DND-41 (cell line): ENCODE measurements at regions not wholly inside any gene's neighbourhood (a gene's known extent, or its start where the extent isn't known, plus 50 kb on each side); places are given as distances from the start of the nearest gene placed in this dataset.

Experiments
- EZH2 ChIP-seq: IDR thresholded peaks from 3 replicates; pipeline ENCODE4 v1.6.1; 2012; ENCODE audit warnings: borderline replicate concordance, low read depth, mild to moderate bottlenecking, moderate library complexity, low read length, inconsistent platforms; ENCODE audit not compliant: severe bottlenecking
- TF ChIP-seq, protein P1 (sequence below): IDR thresholded peaks from 2 replicates; pipeline ENCODE4 v1.5.1; 2012; ENCODE audit warnings: borderline replicate concordance, low read length, moderate library complexity, mild to moderate bottlenecking; ENCODE audit not compliant: poor library complexity, severe bottlenecking; ENCODE audit errors: extremely low read depth

DNA sequence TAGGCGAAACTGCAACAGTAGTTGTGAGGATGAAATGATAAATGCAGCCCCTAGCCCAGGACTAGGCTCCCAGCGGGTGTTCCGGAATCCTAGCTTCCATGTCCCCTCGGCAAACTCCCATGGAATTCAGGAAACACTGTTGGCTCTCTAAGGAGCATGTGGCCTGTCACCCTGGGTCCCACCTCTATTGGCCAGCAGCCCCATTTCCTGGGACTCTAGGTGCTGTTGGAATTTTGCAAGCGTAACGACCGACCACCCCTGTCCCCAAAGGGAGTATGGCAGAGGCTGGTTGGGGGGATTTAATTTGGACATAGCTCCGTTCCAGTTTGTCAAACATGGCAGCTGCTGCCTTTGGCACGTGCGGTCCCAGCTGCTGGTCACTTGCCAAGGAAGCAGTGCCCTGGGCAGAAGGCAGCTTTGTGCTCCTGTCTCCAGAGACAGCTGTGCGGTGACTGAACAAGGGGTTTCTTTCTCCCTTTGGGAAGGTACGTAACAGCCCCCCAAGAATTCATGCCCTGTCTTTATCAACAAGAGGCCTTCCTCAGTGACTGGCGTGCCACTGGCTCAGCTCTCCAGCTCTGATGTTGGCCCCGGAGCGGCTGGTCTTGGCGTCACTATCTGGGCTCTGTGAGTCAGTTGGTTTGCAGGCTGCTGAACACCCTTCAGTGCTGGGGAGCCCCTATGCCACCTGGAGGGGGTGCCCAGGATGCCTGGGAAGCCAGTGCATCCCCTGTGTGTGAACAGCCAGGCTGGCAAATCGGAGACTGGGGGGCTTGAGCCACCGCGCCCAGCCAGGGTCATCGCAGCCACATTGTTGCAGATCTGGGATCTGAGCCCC, 235.2 kb upstream of the TNRC6C start:
- TF ChIP-seq, protein P1, sequence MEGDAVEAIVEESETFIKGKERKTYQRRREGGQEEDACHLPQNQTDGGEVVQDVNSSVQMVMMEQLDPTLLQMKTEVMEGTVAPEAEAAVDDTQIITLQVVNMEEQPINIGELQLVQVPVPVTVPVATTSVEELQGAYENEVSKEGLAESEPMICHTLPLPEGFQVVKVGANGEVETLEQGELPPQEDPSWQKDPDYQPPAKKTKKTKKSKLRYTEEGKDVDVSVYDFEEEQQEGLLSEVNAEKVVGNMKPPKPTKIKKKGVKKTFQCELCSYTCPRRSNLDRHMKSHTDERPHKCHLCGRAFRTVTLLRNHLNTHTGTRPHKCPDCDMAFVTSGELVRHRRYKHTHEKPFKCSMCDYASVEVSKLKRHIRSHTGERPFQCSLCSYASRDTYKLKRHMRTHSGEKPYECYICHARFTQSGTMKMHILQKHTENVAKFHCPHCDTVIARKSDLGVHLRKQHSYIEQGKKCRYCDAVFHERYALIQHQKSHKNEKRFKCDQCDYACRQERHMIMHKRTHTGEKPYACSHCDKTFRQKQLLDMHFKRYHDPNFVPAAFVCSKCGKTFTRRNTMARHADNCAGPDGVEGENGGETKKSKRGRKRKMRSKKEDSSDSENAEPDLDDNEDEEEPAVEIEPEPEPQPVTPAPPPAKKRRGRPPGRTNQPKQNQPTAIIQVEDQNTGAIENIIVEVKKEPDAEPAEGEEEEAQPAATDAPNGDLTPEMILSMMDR, result no peak
- TF ChIP-seq EZH2, result no peak
